CD14-positive monocyte (primary cell): ENCODE measurements at regions not wholly inside any gene's neighbourhood (a gene's known extent, or its start where the extent isn't known, plus 50 kb on each side); places are given as distances from the start of the nearest gene placed in this dataset.

Experiments
- DNase-seq, 3 donors: peaks; one replicate each; pipeline ENCODE4 v3.0.0-alpha.2; 2011 to 2022
- H2AFZ ChIP-seq: 2 replicates; pipeline ENCODE4 v1.6.0; 2012; ENCODE audit warnings: mild to moderate bottlenecking, low read depth, low read length, inconsistent platforms; ENCODE audit not compliant: insufficient read depth, poor library complexity, severe bottlenecking
- H3K27ac ChIP-seq, 2 donors: 1 replicate in 1 of 2; 2 replicates in 1 of 2; pipeline ENCODE4 v1.5.1; 2012 to 2013; ENCODE audit warnings: low read length in 2 of 2, control low read depth in 1 of 2, inconsistent platforms in 1 of 2, low read depth in 1 of 2, mild to moderate bottlenecking in 1 of 2
- H3K27me3 ChIP-seq, 2 donors: one replicate each; pipeline versions ENCODE4 v1.6.0 to v1.6.1; 2011 to 2013; ENCODE audit warnings: low read length in 2 of 2; ENCODE audit not compliant: control insufficient read depth in 2 of 2, insufficient read depth in 2 of 2
- H3K36me3 ChIP-seq, 2 donors: replicated peaks in 1 of 2; 1 replicate in 1 of 2; 2 replicates in 1 of 2; pipeline versions ENCODE4 v1.5.1 to v1.6.1; 2012 to 2013; ENCODE audit warnings: low read length in 2 of 2, control low read depth in 1 of 2, inconsistent platforms in 1 of 2, mild to moderate bottlenecking in 1 of 2; ENCODE audit not compliant: insufficient read depth in 2 of 2, control insufficient read depth in 1 of 2
- H3K4me1 ChIP-seq, 2 donors: 1 replicate in 1 of 2; 2 replicates in 1 of 2; pipeline versions ENCODE4 v1.5.1 to v1.6.1; 2012 to 2013; ENCODE audit warnings: low read length in 2 of 2, control low read depth in 1 of 2, inconsistent platforms in 1 of 2, mild to moderate bottlenecking in 1 of 2, moderate library complexity in 1 of 2; ENCODE audit not compliant: insufficient read depth in 2 of 2, control insufficient read depth in 1 of 2
- H3K4me2 ChIP-seq: replicated peaks from 2 replicates; pipeline ENCODE3; 2012; ENCODE audit warnings: low read length, moderate library complexity, mild to moderate bottlenecking; ENCODE audit not compliant: poor library complexity, severe bottlenecking; ENCODE audit errors: extremely low read depth
- H3K4me3 ChIP-seq, 3 experiments: fragments of 200-600 bp in 1 of 3; sonication (generic) in 1 of 3; replicated peaks in 1 of 3; 1 replicate in 2 of 3; 2 replicates in 1 of 3; pipeline ENCODE4 v1.5.1; 2011 to 2013; ENCODE audit warnings: low read length in 3 of 3, mild to moderate bottlenecking in 3 of 3, control low read depth in 2 of 3, low read depth in 2 of 3, inconsistent platforms in 1 of 3, moderate library complexity in 1 of 3
- H3K79me2 ChIP-seq: 2 replicates; pipeline ENCODE4 v1.6.0; 2012; ENCODE audit warnings: mild to moderate bottlenecking, control low read depth, inconsistent platforms, low read length, moderate library complexity; ENCODE audit not compliant: insufficient read depth
- H3K9ac ChIP-seq: 2 replicates; pipeline ENCODE4 v1.6.0; 2017; ENCODE audit warnings: low read length, mild to moderate bottlenecking; ENCODE audit not compliant: insufficient read depth, poor library complexity, severe bottlenecking
- H3K9me3 ChIP-seq, 2 donors: replicated peaks in 1 of 2; 1 replicate in 1 of 2; 2 replicates in 1 of 2; pipeline versions ENCODE4 v1.5.1 to v1.6.1; 2012 to 2013; ENCODE audit warnings: low read length in 2 of 2, control low read depth in 1 of 2; ENCODE audit not compliant: control insufficient read depth in 1 of 2, insufficient read depth in 1 of 2
- H4K20me1 ChIP-seq: 2 replicates; pipeline ENCODE4 v1.6.0; 2012; ENCODE audit warnings: mild to moderate bottlenecking, low read length, control low read depth, moderate library complexity; ENCODE audit not compliant: insufficient read depth
- H3K27ac Mint-ChIP-seq, 7 donors: one replicate each; pipeline ENCODE4 v1.8.0; 2020; ENCODE audit warnings: mild to moderate bottlenecking in 7 of 7, mixed read lengths in 7 of 7, moderate library complexity in 6 of 7, inconsistent platforms in 2 of 7
- H3K27me3 Mint-ChIP-seq, 3 donors: one replicate each; pipeline ENCODE4 v1.8.0; 2021 to 2022; ENCODE audit warnings: low read depth in 3 of 3, mild to moderate bottlenecking in 3 of 3, mixed read lengths in 3 of 3, moderate library complexity in 3 of 3, inconsistent platforms in 1 of 3
- H3K36me3 Mint-ChIP-seq, 2 donors: one replicate each; pipeline ENCODE4 v1.8.0; 2020; ENCODE audit warnings: mixed read lengths in 2 of 2, inconsistent platforms in 1 of 2, mild to moderate bottlenecking in 1 of 2
- H3K4me1 Mint-ChIP-seq: one replicate; pipeline ENCODE4 v1.8.0; 2020; ENCODE audit warnings: mild to moderate bottlenecking, mixed read lengths
- H3K4me3 Mint-ChIP-seq, 2 donors: one replicate each; pipeline ENCODE4 v1.8.0; 2020; ENCODE audit warnings: mild to moderate bottlenecking in 2 of 2, mixed read lengths in 2 of 2, moderate library complexity in 1 of 2
- H3K9me3 Mint-ChIP-seq, 7 donors: one replicate each; pipeline ENCODE4 v1.8.0; 2020 to 2022; ENCODE audit warnings: mixed read lengths in 7 of 7, mild to moderate bottlenecking in 6 of 7, moderate library complexity in 6 of 7, inconsistent platforms in 2 of 7
- WGBS: methylation state at CpG from one replicate; pipeline ENCODE4 v1.1.5; 2013; ENCODE audit warnings: missing lambda C conversion rate; ENCODE audit not compliant: insufficient coverage; 5-methylcytosine and 5-hydroxymethylcytosine counted together
- intact Hi-C, 2 donors: fragments of 100-400 bp; cut with micrococcal nuclease; formaldehyde crosslinking; loops; one replicate each; pipeline versions ENCODE4 v1.15.0 to v1.15.1; 2023
- TF ChIP-seq, protein P1 (sequence below): fragments of 200-600 bp; IDR thresholded peaks from one replicate; pipeline ENCODE4 v1.8.0; 2022; ENCODE audit warnings: antibody characterized with exemption, mild to moderate bottlenecking

DNA sequence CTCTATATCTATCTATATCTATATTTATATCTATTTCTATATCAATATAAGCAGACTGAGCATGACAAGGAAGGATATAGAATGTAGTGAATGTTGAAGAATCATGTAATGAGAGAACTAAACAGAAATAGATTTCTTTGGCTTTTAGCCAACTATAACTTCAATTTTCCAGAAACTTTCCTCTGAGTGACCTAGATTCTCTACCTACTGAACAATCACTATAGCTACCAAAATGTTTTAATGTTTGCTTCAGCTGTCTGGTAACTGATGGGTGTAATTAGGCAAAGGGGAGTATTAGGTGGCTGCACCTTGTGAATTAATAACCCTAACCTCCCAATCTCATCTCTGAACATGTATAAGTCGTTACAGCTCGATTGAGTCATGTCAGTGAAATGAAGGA, 76.4 kb upstream of the ROBO1 start:
- Mint-ChIP-seq H3K36me3 (no peaks in the 10 kb centered on the region), H3K9me3 (peaks cover 0 to 3% (median 2%) of the 10 kb centered on the region in 7 donors), H3K4me1 (no peaks in the 10 kb centered on the region), H3K4me3 (no peak overlapping the region), H3K27me3 (no peaks in the 10 kb centered on the region), H3K27ac (no peak overlapping the region)
- Histone ChIP-seq H2AFZ (no peak overlapping the region), H3K36me3 (no peaks in the 10 kb centered on the region), H3K27ac (no peak overlapping the region), H3K79me2 (no peaks in the 10 kb centered on the region), H3K9me3 (no peaks in the 10 kb centered on the region), H3K9ac (no peak overlapping the region), H3K4me1 (no peaks in the 10 kb centered on the region), H3K27me3 (no peaks in the 10 kb centered on the region), H3K4me2 (no peak overlapping the region), H4K20me1 (no peaks in the 10 kb centered on the region), H3K4me3 (no peak overlapping the region)
- no CpG with 5 or more reads among the region's 2 CpGs for WGBS
- intact Hi-C loops, result no loop called here
- TF ChIP-seq, protein P1, sequence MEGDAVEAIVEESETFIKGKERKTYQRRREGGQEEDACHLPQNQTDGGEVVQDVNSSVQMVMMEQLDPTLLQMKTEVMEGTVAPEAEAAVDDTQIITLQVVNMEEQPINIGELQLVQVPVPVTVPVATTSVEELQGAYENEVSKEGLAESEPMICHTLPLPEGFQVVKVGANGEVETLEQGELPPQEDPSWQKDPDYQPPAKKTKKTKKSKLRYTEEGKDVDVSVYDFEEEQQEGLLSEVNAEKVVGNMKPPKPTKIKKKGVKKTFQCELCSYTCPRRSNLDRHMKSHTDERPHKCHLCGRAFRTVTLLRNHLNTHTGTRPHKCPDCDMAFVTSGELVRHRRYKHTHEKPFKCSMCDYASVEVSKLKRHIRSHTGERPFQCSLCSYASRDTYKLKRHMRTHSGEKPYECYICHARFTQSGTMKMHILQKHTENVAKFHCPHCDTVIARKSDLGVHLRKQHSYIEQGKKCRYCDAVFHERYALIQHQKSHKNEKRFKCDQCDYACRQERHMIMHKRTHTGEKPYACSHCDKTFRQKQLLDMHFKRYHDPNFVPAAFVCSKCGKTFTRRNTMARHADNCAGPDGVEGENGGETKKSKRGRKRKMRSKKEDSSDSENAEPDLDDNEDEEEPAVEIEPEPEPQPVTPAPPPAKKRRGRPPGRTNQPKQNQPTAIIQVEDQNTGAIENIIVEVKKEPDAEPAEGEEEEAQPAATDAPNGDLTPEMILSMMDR, result no peak
- DNase-seq, result no peak

DNA sequence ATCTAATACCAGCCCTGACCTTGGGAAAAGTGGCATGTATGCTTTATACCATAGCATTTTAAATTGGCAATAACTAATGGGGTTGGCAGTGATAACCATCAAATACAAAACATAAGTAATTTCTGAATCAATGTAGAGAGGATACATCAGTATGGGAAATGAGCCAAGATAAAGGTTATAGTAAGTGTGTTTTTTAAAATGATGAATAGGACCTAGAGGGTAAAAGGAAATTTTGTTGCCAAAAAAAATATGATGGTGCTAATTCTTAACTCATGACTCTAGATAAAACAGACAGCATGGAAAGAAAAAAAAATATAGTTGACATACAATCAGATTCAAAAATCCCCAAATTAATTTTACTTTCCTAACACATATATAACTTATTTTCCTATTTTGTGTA, 75.4 kb upstream of the ROBO1 start:
- DNase-seq, result no peak
- H3K4me3 Mint-ChIP-seq, result no peak overlapping the region
- TF ChIP-seq, protein P1, result no peak

More for the DNA sequence above, 75.4 kb upstream of the ROBO1 start:
- Histone ChIP-seq H3K9ac (no peak overlapping the region), H3K79me2 (no peaks in the 10 kb centered on the region), H3K27me3 (no peaks in the 10 kb centered on the region), H3K27ac (no peak overlapping the region), H3K4me3 (no peak overlapping the region), H3K9me3 (no peaks in the 10 kb centered on the region), H3K4me2 (no peak overlapping the region), H2AFZ (no peak overlapping the region), H3K4me1 (no peaks in the 10 kb centered on the region), H3K36me3 (no peaks in the 10 kb centered on the region), H4K20me1 (no peaks in the 10 kb centered on the region)
- Mint-ChIP-seq H3K27me3 (no peaks in the 10 kb centered on the region), H3K9me3 (peaks cover 0 to 3% (median 2%) of the 10 kb centered on the region in 7 donors), H3K27ac (no peak overlapping the region), H3K36me3 (no peaks in the 10 kb centered on the region), H3K4me1 (no peaks in the 10 kb centered on the region)
- intact Hi-C loops, result no loop called here
